ENCODE measurements at regions not wholly inside any gene's neighbourhood (a gene's known extent, or its start where the extent isn't known, plus 50 kb on each side); places are given as distances from the start of the nearest gene placed in this dataset.

- Histone ChIP-seq H3K4me3 (ENCODE audit: low read length) (no peak overlapping the region), H2AFZ (ENCODE audit: low read depth, low read length) (no peak overlapping the region), H3K4me1 (ENCODE audit: low read length) (no peaks in the 10 kb centered on the region), H3K9ac (ENCODE audit: low read length) (no peak overlapping the region), H3K79me2 (ENCODE audit: low read length) (no peaks in the 10 kb centered on the region), H3K4me2 (ENCODE audit: low read length) (no peak overlapping the region), H3K36me3 (replicated peaks; ENCODE audit: low read depth, low read length) (no peaks in the 10 kb centered on the region), H4K20me1 (ENCODE audit: insufficient read depth, low read length) (no peaks in the 10 kb centered on the region), H3K27ac (ENCODE audit: low read length) (no peak overlapping the region), H3K9me3 (ENCODE audit: insufficient read depth, low read length) (no peaks in the 10 kb centered on the region), H3K27me3 (ENCODE audit: low read depth, low read length) (peaks cover 19% of the 10 kb centered on the region)
- TF ChIP-seq CTCF (IDR thresholded peaks at IDR 0.05; ENCODE audit: low read depth, low read length) (no peak), EZH2phosphoT487 (IDR thresholded peaks at IDR 0.05; ENCODE audit: low read depth) (no peak)
Observed at GRCh38 chr11:70026726-70027125, 51.4 kb upstream of the ANO1 start.

- no peak overlapping the region for H3K4me2 ChIP-seq (ENCODE audit: low read length)
- H3K9ac ChIP-seq (ENCODE audit: low read length), result no peak overlapping the region
- no peaks in the 10 kb centered on the region for H3K4me1 ChIP-seq (ENCODE audit: low read length)
- no peaks in the 10 kb centered on the region for H3K9me3 ChIP-seq (ENCODE audit: insufficient read depth, low read length)
- TF ChIP-seq CTCF (IDR thresholded peaks at IDR 0.05; ENCODE audit: low read depth, low read length) (no peak), EZH2phosphoT487 (IDR thresholded peaks at IDR 0.05; ENCODE audit: low read depth) (no peak)
- no peaks in the 10 kb centered on the region for H3K79me2 ChIP-seq (ENCODE audit: low read length)
- H3K36me3 ChIP-seq (replicated peaks; ENCODE audit: low read depth, low read length), result no peaks in the 10 kb centered on the region
- H3K27ac ChIP-seq (ENCODE audit: low read length), result no peak overlapping the region
- H4K20me1 ChIP-seq (ENCODE audit: insufficient read depth, low read length), result no peaks in the 10 kb centered on the region
- no peak overlapping the region for H2AFZ ChIP-seq (ENCODE audit: low read depth, low read length)
- no peak overlapping the region for H3K4me3 ChIP-seq (ENCODE audit: low read length)
- H3K27me3 ChIP-seq (ENCODE audit: low read depth, low read length), result peaks cover 19% of the 10 kb centered on the region
Observed at GRCh38 chr11:70027451-70027850, 50.7 kb upstream of the ANO1 start.

- H2AFZ ChIP-seq (ENCODE audit: low read depth, low read length), result no peak overlapping the region
- H3K27me3 ChIP-seq (ENCODE audit: low read depth, low read length), result peaks cover 12% of the 10 kb centered on the region
- H3K4me2 ChIP-seq (ENCODE audit: low read length), result no peak overlapping the region
- H4K20me1 ChIP-seq (ENCODE audit: insufficient read depth, low read length), result no peaks in the 10 kb centered on the region
- no peak overlapping the region for H3K27ac ChIP-seq (ENCODE audit: low read length)
- no peaks in the 10 kb centered on the region for H3K9me3 ChIP-seq (ENCODE audit: insufficient read depth, low read length)
- H3K4me1 ChIP-seq (ENCODE audit: low read length), result no peaks in the 10 kb centered on the region
- no peaks in the 10 kb centered on the region for H3K36me3 ChIP-seq (replicated peaks; ENCODE audit: low read depth, low read length)
- no peaks in the 10 kb centered on the region for H3K79me2 ChIP-seq (ENCODE audit: low read length)
- TF ChIP-seq EZH2phosphoT487 (IDR thresholded peaks at IDR 0.05; ENCODE audit: low read depth) (no peak), CTCF (IDR thresholded peaks at IDR 0.05; ENCODE audit: low read depth, low read length) (no peak)
- no peak overlapping the region for H3K4me3 ChIP-seq (ENCODE audit: low read length)
- no peak overlapping the region for H3K9ac ChIP-seq (ENCODE audit: low read length)
Observed at GRCh38 chr11:70028147-70028855, 49.8 kb upstream of the ANO1 start.
